GM19351 (cell line): ENCODE measurements at regions not wholly inside any gene's neighbourhood (a gene's known extent, or its start where the extent isn't known, plus 50 kb on each side); places are given as distances from the start of the nearest gene placed in this dataset.

Experiments used
- ATAC-seq: cut with Tn5 transposase; IDR thresholded peaks from one replicate; pipeline ENCODE4 v1.9.1; 2021; ENCODE audit warnings: mild to moderate bottlenecking, moderate library complexity; ENCODE audit not compliant: unreplicated experiment

DNA sequence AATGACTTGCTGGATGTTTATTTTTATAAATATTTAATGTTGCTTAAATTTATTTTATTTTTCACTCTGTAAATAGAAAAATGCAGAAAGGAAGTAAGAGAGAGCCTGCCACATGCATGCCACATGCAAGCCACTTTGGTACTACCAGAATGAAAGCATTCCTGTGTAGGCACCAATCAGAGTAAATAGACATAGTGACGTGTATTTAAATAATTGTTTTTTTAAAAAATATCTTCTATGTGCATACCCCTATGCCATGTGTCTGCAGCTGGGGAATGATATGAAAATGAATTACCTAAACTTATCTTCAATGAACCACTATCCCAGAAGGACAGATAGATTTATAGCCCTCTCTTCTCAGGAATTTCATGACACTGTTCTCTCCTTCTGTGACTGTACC, 651.5 kb upstream of the RIOK2 start:
- no peak for ATAC-seq

DNA sequence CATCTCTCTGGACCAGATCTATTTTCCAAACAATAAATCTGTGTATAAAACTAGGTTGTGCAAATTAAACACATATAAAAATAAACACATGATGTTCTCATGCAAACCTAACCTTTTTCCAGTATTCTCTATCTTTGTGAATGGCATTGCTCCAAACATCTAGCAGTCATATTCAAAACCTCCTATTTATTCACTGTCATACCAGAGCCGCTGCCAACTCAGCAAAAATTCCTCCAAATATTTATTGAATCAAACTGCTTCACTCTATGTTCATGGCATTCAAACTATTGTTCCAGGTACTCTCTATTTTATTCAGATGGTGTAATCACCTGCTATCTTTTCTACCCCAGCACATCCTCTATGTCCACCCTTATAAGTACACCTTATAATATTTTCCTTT, 652.1 kb upstream of the RIOK2 start:
- no peak for ATAC-seq

DNA sequence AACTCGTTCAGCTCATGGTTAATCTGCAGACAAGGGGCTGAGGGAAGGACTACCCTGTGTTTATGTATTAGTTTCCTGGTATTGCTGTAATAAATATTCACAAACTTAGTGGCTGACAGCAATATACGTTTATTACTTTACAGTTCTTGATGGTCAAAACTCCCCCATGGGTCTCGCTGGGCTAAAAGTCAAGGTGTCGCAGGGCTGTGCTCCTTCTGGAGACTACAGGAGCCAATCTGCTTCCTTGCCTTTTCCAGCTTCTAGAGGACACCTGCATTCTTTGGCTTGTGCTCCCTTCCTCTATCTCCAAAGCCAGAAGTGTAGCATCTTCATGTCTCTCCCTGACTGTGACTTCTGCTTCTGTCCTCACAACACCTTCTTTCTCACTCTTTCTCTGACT, 653.8 kb upstream of the RIOK2 start:
- ATAC-seq = no peak

DNA sequence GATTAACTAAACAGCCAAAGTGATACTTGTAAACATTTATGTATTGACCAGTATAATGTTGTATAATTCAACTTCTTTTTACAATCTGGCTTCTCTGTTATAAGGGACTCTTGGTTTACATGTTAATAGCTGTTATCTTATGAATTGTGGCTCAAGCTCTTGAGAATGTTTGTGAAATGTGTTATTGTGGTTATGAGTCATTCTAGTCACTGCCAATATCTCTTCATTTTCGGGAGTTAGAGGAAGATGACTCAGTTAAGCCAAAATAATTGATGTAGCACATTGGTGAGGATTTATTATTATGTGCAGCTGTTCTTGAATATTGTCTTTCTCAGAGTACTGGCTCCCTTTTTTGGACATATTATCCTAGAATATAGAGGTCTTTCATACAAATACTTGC, 655.2 kb upstream of the RIOK2 start:
- ATAC-seq = peak; percentile 92

DNA sequence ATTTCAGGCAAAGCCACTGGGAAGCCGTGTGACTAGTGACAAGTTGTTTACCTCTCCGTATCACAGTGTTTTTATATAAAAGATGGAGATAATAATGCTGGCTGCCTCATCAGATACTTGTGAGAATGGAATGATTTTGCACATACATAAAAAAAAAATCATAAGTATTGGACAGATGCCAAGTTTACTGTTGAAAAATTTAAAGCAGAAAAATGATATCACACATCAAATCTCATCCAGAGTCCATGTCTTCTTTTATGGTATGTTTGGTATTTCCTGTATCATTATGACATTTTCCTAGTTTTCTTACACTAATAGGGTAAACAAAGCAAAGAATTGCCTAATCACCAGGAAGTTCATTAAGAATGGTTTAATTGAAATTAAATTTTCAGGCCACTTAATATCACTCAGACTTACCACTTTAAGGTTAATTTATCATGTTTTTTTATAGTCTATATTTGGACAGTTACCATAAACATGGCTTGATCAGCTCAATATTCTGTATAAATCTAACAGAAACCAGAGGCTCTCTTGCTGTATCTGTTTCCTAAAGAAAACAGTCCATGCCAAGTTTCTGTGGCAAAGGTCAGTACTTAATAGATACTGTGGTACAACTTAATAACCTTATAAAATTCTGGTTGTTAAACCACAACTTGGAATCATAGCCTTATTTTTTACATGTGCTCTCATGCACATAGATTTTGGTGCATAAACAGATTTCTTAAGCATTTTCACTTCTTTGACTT, 656.5 kb upstream of the RIOK2 start:
- ATAC-seq = no peak

DNA sequence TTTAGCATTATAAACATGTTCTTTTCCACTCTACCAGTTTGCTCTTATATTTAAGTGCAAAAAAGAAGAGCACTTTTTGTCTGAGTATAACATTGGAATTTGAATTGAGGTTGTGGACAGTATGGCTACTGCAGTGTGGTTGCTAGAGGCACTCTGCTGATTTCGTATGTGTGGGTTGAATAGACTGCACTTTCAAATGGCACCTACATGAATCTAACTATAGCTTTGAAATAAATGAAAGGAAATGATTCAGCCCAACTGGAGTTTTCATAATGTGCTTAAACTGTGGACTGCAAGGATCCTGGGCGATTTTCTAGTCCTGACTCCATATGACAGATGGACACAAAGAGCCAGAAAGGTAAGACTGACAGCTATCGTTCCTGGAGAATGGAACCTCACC, 657.6 kb upstream of the RIOK2 start:
- ATAC-seq = peak; percentile 44

DNA sequence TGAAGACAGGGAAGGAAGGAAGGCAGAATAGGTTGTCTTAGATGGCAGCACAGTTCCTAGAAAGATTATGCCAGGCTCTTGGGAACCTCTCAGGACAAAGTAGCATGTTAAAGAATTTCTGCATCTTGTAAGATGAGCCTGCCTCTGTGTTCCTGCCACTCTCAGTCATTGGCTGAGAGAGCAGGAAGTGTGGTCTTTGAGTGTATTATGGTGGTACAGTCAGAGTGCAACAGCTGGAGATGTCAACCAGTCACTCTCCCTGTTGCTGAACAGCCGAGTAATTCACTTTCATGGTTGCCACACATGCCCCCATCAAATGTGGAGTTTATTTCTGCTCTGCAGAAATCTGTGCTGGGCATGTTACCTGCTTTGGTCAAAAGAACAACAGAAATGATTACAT, 659.6 kb upstream of the RIOK2 start:
- ATAC-seq = no peak

DNA sequence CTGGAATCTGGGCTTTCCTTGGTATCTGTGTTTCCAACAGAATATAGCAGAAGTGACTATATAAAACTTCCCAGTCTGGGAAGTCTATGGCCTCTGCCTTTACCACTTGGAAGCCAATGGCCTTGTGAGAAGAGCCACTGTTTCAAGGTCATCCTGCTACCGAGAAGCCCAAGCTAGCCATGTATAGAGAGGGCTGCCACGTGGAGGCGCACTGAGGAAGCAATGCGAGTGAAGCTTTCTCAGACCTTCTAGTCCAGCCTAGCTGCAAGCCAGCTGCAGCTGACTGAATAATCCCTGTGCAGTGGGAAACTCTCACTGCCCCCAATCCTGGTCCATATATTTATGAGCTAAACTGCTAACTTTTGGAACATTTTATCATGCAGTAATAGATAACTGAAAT, 661.8 kb upstream of the RIOK2 start:
- no peak for ATAC-seq

DNA sequence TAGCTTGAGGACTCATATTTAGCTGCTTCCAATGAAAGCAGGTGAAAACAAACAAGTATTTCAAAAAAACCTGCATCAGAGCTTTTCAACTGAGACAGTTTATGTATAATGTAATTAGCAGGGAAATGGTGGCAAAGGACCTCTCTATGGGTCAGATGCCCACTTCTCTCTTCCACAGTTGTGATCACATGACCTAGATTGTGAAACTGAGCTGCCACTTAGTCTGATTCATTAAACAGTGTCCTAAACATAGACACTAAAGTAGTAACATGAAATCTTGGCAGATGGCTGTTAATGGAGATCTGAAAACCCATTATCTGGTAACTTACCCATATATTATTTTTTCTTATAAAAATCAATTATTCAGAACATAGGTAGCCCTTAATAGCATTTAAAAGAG, 663.6 kb upstream of the RIOK2 start:
- ATAC-seq = no peak

DNA sequence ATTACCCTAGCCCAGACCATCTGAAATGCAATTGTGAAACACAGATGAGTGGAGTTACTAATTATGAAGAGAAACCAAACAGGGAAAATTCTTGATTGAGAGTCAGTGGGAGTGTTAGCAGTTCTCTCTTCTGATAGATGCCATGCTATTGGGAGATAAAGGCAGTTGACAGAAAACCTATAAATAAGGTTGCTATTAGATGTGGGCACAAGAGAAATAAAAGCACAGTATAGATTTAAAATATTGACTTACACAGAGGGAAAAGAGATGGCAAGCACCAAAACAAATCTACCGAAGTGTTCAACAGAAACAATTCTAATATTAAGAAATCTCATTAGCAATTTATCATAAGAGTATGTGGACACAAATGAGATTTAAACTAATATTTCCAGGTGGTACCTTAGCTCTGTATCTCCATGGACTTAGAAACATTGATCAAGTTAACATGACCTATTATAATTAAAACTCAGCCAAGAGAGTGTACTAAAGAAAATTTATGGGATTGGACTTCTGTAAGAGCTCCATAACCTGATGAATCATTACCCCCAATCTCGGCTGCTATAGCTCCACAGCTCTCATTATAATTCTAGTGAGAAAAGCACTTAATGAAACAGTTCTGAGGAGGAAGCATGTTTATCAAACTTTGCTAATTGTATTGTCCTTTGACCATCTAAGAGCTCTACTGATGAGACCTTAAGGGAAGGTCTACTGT, 665.0 kb upstream of the RIOK2 start:
- no peak for ATAC-seq

DNA sequence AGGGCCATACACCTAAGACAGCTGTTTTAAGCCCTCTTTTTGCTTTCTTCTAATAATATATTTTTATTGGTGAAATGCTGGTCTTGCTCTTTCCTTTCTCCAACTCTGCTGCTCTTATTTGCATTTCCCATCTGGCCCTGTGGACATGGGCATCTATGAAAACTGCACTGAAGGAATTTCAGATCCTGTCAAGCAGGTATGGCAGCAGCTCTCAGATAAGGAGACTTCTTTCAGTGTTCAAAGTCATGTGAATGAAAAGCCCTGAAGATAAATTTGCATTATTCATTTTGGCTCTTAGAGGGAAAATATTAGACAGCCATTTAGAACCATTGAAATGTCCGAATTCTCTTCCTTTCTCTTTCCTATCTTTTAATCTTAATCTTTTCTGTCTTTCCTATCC, 668.0 kb upstream of the RIOK2 start:
- no peak for ATAC-seq

DNA sequence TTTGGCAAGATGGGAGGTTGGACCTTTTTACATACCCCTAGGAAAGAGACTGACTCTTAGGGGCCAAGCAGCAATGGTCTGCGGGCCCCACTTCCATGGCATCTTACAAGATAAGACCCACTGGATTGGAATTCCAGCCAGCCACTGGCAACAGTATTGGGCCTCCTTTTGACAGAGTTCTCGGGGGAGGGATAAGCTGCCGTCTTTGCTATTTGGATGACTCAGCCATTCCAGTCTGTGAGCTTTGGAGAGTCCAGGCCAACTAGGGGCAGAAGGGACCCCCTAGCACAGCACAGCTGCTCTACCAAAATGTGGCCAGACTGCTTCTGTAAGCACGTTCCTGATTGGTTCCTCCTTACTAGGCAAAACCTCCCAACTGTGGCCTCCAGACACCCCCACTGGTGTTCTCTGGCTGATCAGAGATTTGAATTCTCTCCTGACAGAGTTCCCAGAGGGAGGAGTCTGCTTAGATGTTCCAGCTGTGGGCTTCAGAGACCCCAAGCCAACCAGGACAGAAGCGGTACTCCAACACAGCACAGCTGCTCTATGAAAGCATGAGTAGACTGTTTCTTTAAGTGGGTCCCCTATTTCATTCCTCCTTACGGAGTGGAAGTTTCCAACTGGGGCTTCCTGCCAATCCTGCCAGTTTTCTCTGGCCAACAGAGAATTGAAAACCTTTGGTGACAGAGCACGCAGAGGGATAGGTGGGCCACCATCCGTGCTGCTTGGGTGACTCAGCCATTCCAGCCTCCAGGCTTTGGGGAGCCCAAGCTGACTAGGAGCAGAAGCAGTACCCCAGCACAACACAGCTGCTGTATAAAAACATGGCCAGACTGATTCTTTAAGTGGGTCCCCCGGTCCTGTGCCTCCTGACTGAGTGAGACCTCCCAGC, 672.1 kb upstream of the RIOK2 start:
- no peak for ATAC-seq

DNA sequence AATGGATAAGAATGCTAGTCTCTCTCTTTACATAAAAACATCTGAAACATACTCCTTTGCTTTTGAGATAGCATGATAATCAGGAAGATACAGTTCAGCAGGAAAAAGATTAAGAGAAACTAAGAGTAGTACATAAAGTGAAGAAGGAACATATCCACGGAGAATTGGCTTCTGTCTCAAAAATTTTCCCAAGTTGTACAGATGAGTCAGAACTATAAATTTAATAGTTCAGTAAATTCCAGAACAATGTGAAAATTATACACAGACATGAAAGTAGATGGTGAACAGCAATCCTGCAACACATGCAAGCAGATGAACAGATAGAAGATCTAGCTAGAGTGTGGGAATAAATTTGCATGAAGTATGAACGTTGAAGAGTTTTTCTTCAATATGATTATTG, 691.4 kb upstream of the RIOK2 start:
- no peak for ATAC-seq

DNA sequence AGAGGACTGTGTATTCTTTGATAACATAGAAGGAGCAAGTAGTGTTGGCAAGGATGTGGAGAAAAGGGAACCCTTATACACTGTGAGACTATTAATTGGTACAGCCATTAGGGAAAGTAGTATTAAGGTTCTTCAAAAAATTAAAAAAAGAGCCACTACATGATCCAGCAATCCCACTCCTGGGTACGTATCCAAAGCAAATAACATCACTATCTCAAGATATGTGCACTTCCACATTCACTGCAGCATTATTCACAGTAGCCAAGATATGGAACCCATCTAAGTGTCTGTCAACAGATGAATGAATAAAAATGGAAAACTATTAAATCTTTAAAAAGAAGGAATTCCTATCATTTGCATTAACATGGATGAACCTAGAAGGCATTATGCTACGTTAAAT, 693.2 kb upstream of the RIOK2 start:
- ATAC-seq = no peak

DNA sequence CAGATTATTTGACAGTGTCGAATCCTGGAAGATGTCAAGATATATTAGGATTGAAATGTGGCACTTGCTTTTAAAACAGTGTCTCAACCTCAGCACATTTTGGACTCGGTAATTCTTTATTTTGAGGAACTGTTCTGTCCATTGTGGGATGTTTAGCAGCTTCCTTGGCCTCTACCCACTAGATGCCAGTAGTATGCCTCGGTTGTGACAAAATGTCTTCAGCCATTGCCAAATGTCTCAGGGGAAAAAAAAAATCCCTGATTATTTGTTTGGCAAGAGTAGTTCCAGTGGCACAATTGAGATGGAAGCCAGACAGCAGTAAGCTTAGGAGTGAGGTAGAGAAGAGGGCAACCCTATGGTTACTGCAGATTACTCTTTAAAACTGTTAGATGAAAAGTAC, 694.5 kb upstream of the RIOK2 start:
- ATAC-seq = no peak

DNA sequence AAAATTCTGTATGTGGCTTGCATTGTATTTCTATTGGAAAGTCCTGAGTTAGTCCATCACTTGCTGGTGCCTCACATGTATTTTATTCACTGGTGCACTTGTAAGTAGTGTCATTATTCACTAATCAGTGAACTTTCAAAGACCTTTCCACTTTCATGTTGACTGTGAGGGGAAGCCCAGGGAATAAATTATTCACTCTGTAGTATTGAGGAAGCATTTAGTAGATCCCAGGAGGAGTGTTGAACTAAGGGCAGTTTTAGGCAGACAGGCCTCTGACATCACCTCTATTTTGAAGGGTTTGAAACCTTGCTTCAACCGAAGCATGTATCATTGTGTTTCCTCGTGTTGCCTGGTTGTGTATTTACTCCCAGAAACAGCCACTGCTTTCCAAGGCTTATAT, 705.4 kb upstream of the RIOK2 start:
- peak; percentile 89 for ATAC-seq

DNA sequence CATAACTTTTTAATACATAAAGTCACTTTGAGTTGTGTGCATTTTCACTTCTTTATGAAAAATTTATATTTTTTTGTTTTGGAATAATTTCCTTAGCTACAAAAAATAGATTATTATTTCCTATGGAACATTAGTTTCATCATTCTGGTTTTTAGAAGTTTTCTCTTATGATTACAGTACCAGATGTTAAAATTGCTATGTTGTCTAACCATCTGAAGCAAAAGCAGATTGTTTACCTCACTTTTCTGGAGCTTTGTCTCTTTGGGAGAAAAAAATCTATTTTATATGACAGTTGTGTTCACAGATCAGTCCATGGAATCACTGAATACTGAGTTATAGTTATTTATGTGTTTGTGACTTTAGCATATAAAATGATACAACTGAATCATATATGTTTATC, 708.9 kb upstream of the RIOK2 start:
- no peak for ATAC-seq

DNA sequence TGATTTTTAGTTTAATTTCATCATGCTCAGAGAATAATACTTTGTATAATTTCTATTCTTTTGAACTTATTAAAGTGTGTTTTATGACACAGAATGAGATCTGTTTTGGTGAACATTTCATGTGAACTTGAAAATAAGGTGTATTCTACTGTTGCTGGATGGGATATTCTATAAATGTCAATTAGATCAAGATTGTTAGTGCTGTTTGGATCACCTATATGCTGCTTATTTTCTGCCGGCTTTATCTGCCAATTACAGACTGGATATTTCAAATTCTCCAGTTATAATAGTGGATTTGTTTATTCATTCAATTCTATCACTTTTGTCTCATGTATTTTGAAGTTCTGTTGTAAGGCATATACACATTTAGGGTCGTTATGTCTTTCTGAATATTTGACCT, 720.7 kb upstream of the RIOK2 start:
- ATAC-seq = no peak

DNA sequence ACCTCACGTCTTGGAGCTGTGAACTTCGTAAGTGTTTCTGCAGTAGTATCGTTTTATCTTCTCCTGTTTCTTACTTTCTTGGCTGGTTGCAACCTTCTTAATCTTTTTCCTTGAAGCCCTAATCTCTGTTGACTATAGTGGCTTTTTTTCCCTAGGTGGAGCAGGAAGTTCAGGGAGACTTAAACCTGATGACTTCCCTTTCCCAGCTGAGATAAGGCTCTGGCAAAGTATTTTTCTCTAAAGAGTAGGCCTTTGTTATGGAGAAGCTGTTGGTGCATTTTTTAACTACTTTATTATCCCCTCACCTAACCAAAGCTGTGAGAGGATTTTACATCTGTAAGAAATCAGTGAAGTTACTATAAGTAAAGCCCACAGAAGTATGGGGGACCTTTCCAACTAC, 723.1 kb upstream of the RIOK2 start:
- ATAC-seq = no peak

DNA sequence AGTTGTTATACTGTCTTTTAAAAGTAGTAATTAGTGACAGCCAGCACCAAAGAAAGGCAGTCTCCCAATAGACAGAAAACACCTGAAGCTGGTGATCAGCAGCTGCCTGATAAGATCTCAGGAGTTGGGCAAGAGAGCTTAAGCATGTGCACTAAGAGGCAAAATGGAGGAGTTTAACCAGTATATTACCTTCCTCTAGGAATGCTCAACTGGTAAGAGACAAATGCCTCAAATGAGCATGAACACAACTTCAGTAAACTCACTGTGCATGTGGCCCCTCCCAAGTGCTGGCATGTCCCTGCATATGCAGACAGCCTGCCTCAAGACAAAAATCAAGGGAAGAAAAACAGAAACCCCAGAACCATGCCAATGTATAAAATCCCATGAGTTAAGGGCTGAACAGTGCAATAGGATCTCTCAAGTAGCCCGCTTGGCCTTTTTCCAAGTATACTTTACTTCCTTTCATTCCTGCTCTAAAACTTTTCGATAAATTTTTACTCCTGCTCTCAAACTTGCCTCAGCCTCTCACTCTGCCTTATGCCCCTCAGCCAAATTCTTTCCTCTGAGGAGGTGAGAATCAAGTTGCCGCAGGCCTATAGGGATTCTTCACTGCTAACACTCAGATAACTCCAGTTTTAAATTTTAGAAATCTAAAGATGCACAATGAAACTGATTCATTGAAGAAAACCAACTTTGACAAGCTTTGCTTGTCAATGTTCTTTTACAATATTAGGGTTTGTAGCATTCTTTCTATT, 724.8 kb upstream of the RIOK2 start:
- ATAC-seq = no peak

DNA sequence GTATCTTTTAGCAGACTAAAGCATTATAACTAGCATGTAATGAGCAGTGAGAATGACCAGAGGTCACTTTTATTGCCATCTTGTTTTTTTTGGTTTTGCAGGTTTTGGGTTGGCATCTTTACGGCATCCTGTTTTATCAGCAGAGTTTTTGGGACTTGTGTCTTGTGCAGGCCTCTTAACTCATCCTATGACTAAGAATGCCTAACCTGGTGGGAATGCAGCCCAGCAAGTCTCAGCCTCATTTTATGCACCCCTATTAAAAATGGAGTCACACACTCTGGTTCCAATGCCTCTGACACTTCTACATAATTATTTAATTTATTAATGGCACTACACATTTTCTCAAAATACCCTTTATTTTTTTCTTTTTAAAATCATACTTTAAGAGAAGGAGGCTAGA, 726.5 kb upstream of the RIOK2 start:
- no peak for ATAC-seq
